HG02623 (cell line): ENCODE measurements at regions not wholly inside any gene's neighbourhood (a gene's known extent, or its start where the extent isn't known, plus 50 kb on each side); places are given as distances from the start of the nearest gene placed in this dataset.
"Not testable (repeated sequence)": the region's sequence is repeated elsewhere in the genome, so short reads cannot be mapped to it uniquely, and the experiment has no call there.

ENCODE experiments used
- ATAC-seq: cut with Tn5 transposase; IDR thresholded peaks from one replicate; pipeline ENCODE4 v1.9.1; 2021; ENCODE audit warnings: moderate library complexity; ENCODE audit not compliant: unreplicated experiment

DNA sequence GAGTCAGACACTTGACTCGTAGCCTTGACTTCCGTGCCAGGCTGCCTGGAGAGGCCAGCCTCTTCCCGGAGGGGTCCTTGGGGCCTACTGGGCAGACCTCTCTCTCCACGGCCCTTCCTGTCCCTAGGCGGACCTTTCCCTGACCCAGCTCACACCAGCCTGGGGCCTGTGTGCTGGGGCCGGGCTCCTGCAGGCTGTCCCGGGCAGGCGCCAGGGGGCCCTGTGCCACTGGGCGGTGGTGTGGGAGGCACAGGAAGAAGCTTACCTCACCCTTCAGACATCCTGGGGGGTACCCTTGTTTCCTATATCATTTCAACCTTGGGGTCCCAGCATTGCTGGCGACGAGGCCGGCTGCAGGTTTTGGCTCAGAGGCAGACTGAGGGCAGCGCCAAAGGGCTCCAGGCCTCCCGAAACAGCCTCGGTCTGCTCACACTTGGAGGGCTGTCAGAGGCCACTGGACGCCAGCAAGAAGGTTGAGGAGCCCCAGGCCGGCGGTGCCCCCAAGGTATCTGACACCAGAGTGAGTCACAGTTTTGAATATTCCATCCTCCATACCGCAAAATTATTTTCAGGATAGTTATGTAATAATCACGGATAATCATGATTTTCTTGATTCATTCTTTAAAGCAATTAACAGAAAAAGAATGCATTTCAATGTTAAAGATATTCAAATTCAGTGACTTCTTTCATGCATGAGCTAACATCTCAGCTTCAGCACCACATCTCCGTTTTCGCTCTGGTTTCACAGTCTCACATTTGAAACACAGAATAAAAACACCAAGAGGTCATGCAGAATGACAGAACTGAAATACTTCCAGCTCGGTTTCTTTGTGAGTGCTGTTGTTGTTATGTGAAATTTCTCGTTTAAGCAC is 3967.6 kb upstream of the TPTE start:
- ATAC-seq: not testable (repeated sequence)

DNA sequence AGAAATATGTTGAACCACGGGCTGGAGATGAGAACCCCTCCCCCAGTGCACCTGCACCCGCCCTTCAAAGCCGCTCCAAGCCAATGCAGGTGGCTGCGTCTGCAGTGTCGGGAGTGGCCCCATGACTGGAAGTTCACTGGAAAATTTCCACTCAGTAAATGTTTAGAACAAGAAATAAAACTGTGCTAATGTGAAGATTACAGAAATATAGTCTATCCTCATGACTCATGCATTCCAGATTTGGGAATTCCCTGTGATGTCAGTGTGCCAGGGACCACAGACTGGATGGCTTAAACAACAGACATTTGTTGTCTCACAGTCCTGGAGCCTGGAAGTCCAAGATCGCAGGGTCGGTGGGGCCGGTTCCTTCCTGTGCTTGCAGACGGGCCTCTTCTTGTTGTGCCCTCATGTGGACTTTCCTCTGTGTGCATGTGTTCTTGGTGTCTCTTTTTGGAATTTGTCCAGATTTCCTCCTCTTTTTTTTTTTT is 3967.0 kb upstream of the TPTE start:
- ATAC-seq: not testable (repeated sequence)

DNA sequence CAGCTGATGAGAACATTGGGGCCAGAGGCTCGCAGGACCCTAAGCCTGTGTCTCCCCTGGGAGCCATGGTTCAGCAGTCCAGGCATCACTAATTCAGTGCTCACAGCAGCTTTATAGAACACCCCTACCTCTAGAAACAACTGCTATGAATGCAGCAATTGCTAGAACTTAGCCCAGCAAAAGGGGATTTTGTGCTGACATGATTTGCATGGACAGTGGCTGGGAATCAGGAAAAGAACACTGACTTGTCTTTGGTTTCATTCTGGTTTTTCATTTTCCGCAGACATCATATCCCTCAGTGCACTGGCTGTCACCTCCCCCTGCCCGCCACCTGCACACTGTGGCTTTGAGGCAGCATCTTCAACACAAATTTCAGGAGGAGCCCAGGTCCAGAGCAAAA is 3964.9 kb upstream of the TPTE start:
- not testable (repeated sequence) for ATAC-seq

DNA sequence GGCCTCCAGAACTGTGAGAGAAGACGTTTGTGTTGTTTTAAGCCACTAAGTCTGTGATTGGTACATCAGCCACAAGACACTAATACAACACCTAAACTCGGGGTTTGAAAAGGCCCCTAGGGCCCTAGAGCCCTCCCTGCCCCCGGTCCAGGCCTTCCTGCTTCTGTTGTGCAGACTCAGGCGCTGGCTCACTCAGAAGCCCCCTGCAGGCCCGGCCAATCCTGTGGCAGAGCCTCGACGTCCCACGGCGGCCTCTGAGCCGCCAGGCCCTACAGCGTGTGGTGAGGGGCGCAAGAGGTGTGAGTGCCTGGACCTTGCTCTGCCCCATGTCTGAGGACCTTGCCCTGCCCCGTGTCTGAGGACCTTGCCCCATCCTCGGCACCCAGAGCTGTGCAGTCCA is 3964.0 kb upstream of the TPTE start:
- ATAC-seq: not testable (repeated sequence)

DNA sequence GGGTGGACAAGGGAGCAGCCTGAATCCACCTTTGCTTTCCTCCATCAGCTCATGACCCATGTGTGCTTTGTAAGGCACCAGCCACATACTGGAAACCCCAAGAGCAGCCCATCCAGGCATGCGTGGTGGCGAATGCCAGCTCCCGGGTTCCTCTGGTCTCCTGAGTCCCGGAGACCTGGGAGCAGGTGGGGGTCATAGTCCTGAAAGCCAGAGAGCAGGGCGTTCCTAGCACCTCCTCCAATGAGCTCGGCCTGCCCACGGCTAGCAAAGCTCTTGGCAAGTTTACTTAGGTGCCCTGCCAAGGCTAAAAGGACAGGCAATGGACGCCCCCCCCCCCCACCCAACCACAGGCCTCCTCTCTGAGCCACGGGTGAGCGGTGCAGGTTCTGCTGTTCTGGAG is 3960.2 kb upstream of the TPTE start:
- not testable (repeated sequence) for ATAC-seq

DNA sequence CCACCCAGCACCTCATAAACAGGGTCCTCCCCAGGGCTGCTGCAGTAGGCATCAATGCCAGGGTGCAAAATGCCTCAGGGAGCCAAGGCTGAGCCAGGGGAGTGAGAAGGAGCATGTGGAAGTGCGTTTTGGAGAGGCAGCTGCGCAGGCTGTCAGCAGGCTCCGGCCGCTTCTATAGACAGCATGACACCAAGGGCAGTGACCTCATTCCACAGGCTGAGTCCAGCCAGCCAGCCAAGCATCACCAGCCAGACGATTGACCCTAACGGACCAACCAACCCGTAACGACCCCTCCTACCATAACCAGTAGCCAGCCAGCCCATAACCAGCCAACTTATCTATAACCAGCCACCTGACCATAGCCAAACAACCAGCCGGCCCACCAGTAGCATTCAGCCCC is 3959.8 kb upstream of the TPTE start:
- not testable (repeated sequence) for ATAC-seq

DNA sequence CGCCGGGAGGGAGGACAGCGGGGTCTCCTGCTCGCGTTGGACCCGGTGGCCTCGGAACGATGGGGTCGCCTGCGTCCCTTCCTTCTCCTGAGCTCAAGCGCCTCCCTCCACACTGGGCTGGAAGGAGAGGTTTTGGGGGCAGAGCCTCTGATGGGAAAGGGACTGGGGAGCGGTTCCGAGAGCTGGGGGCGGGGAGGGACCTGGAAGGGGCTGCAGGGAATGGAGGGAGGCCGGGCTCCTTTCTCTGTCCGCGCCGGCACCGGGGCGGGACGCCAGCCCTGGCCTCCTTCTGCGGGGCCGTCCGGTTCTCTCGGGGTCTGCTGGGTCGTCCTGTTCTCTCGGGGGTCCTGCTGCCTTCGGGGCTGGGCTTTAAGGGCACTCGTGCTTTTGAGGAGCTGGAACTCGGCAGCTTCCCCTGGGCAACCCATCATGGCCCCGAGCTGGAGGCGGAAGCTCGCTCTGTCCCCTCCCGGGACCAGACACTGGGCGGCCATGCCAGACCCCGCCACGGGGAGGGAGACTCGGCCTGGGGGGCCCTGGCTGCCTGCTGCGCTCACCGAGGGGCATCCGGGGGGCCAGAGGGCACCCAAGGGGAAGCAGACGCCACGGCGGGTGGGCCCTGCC is 3956.7 kb upstream of the TPTE start:
- not testable (repeated sequence) for ATAC-seq

DNA sequence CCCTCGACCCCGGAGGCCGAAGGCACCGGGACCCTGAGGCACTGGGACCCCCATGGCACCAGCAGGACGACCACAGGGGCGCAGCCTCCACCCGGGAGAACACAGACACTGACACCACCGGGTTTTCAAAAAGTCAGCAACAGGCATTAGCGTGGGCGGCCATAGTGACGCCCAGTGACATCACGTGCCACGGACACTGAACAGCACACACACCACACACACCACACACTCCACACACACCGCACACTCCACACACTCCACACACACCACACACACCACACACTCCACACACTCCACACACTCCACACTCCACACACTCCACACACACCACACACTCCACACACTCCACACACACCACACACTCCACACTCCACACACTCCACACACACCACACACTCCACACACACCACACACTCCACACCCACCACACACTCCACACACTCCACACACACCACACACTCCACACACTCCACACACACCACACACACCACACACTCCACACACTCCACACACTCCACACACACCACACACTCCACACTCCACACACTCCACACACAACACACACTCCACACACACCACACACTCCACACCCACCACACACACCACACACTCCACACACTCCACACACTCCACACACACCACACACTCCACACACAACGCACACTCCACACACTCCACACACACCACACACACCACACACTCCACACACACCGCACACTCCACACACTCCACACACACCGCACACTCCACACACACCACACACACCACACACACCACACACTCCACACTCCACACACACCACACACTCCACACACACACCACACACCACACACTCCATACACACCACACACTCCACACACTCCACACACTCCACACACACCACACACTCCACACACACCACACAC is 3955.9 kb upstream of the TPTE start:
- not testable (repeated sequence) for ATAC-seq

DNA sequence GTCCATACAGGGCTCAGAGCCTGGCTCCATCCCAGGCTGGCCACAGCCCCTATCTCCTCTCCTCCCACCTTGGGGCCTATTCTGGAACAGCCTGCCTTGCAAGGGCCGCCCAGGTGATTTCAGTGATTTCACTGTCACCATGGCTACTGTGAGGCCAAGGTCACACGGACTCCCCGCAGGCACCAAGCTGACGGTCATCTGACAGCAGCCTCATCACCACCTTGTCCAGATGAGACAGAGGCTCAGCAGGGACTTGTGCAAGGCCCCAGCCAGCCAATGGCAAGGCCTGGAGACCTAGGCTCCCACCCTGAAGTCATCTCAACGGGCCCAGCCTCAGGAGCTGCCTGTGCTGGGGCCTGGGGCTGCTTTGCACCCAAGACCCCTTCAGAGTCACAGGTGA is 3953.8 kb upstream of the TPTE start:
- not testable (repeated sequence) for ATAC-seq

DNA sequence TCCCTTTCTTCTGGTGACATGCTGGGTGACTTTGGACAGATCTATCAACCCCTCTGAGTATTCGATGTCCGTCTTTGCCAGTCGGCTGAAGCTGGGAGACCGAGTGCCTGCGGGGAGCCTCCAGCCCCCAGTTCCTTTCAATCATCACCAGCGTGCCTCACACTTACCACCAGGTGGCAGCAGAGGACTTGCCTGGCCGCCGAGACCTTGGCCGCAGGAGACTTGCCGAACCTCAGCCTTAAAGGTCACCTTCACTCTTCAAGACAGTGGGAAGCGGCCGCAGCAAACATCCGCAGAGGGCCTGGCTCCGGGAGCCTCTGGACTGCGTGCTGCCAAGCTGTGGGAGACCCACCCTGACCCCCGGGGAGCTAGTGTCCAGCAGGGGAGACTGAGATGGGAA is 3952.2 kb upstream of the TPTE start:
- not testable (repeated sequence) for ATAC-seq

DNA sequence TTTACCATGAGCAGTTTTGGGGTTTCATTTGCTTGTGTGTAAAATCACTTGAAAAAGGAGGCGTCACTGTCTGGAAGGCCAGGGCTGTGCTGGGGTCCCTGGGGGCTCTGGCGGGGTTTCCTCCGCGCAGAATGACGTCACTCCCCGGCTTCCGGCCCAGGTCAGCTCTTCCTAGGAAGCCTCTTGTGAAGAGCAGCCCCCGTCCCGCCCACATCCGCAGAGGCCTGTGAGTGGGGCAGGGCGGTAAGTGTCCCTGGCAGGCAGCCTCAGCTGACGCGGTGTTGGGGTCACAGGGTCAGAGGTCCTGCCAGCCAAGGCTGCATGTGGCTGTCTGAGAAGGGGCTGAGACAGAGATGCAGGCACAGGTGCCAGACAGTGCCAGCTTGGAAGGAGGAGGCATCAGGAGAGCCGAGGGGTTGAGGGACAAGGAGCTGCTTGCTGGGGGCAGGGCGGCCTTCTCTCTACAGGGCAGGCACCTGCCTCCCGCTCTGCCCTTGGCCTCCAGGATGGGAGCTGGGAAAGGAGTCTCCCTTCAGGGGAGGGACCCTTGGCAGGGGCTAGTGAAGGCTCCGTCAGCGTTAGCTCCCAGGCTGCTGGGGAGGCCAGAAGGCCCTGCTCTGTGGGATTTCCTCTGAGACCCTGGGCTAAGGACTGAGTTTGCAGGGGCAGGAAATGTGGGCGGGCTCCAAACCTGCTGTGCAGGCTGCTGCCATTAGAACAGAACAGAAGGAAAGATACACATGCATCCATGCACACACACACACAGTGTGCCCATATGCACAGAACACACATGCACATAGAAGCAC is 3951.6 kb upstream of the TPTE start:
- not testable (repeated sequence) for ATAC-seq

DNA sequence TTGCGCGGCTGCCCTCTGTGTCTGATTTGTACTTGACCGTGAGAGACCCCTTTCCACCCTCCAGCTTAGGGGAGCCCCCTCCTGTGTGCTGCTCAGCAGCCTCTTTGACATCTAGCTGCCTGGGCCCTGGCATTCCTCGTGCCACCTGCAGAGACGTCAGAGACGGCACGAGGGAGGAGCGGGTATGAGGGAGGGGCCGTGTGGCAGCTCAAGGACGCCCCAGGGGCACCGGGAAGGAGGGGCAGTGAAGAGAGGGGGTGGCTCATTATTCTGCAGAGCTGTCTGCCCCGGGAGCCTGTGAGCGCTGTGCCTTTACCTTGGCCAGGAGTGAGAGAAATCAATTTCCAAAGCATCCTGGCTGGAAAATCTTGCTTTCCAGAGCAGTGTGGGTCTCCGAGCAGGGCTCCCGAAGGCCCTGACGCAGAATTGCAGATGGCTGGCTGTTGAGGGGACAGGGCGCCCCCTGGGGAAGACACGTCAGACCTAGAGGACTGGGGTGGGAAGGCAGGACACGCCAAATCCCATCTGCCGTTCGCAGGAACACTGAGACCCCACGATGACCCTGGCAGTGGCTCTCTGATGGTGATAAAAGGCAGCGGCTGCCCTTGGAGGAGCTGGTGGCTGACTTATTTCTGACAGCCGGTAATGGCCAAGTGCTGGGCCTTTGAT is 3950.5 kb upstream of the TPTE start:
- ATAC-seq: not testable (repeated sequence)

DNA sequence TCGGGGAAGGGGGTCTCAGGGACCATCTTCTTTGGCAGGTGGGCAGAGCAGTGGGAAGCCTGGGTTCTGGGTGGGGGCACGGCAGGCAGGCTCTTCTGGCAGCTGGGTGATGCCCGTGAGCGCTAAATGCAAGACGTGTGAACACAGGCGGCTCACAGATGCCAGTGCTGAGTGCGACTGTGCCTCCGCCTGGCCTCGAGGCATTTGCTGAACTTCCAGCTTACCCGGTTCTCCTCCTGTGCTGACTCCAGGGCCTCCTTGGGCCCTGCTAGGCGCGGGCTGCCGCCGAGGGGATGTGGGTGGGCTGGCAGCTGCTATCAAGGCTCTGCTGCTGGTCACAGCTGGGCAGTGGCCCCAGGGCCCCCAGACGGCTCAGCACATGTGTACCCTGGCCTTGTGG is 3947.8 kb upstream of the TPTE start:
- ATAC-seq: not testable (repeated sequence)

DNA sequence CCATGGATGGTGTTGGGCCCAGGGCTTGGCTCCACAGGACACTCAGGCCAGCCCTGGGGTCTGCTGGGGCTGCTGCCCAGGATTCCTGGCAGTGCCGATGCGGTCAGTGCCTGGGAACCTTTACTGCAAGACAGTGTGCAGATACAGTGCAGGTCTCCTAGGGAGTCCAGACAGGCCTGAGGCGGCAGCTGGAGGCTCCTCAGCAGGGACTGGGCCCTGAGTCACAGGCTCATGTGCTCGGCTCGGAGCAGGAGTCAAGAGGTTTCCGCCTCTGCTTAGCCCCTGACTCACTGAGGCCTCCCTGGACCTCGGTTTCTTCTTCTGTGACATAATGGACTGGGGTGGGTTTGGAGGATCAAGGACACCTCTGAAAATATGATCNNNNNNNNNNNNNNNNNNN is 3941.6 kb upstream of the TPTE start:
- not testable (repeated sequence) for ATAC-seq
